Putamen (tissue), 1 donor: ENCODE measurements at regions not wholly inside any gene's neighbourhood (a gene's known extent, or its start where the extent isn't known, plus 50 kb on each side); places are given as distances from the start of the nearest gene placed in this dataset.
"Not testable (repeated sequence)": the region's sequence is repeated elsewhere in the genome, so short reads cannot be mapped to it uniquely, and the experiment has no call there.

Experiments used
- DNase-seq: peaks from one replicate; pipeline ENCODE4 v3.0.0-alpha.2; 2016; ENCODE audit warnings: low spot score

- DNase-seq, result no peak
Measured at GRCh38 chr9:30536494-30536893, 1847.9 kb upstream of the ACO1 start.

GRCh38 chr9:30539696-30540095 lies 1844.7 kb upstream of the ACO1 start:
- DNase-seq, result not testable (repeated sequence)

- DNase-seq, result peak; percentile 61
Measured at GRCh38 chr9:30574355-30575151, 1809.9 kb upstream of the ACO1 start.

- DNase-seq, result no peak
Measured at GRCh38 chr9:30575218-30575617, 1809.2 kb upstream of the ACO1 start.

GRCh38 chr9:30575691-30576090 lies 1808.8 kb upstream of the ACO1 start:
- DNase-seq, result no peak

GRCh38 chr9:30579810-30580209 lies 1804.6 kb upstream of the ACO1 start:
- DNase-seq, result no peak

GRCh38 chr9:30582240-30582639 lies 1802.2 kb upstream of the ACO1 start:
- no peak for DNase-seq

GRCh38 chr9:30584559-30584958 lies 1799.9 kb upstream of the ACO1 start:
- DNase-seq, result no peak

- DNase-seq, result no peak
Measured at GRCh38 chr9:30591461-30591860, 1793.0 kb upstream of the ACO1 start.

GRCh38 chr9:30597608-30598007 lies 1786.8 kb upstream of the ACO1 start:
- no peak for DNase-seq

- no peak for DNase-seq
Measured at GRCh38 chr9:30605936-30606335, 1778.5 kb upstream of the ACO1 start.

GRCh38 chr9:30609713-30610112 lies 1774.7 kb upstream of the ACO1 start:
- no peak for DNase-seq

- not testable (repeated sequence) for DNase-seq
Measured at GRCh38 chr9:30616782-30617181, 1767.7 kb upstream of the ACO1 start.

- no peak for DNase-seq
Measured at GRCh38 chr9:30622561-30622960, 1761.9 kb upstream of the ACO1 start.

- DNase-seq, result no peak
Measured at GRCh38 chr9:30628915-30629567, 1755.4 kb upstream of the ACO1 start.

GRCh38 chr9:30630459-30630858 lies 1754.0 kb upstream of the ACO1 start:
- no peak for DNase-seq

- not testable (repeated sequence) for DNase-seq
Measured at GRCh38 chr9:30646639-30647038, 1737.8 kb upstream of the ACO1 start.

- no peak for DNase-seq
Measured at GRCh38 chr9:30661925-30662324, 1722.5 kb upstream of the ACO1 start.

- no peak for DNase-seq
Measured at GRCh38 chr9:30670805-30671562, 1713.5 kb upstream of the ACO1 start.

- no peak for DNase-seq
Measured at GRCh38 chr9:30673132-30673531, 1711.3 kb upstream of the ACO1 start.

- no peak for DNase-seq
Measured at GRCh38 chr9:30676651-30677050, 1707.8 kb upstream of the ACO1 start.

- no peak for DNase-seq
Measured at GRCh38 chr9:30677221-30677620, 1707.2 kb upstream of the ACO1 start.

- no peak for DNase-seq
Measured at GRCh38 chr9:30688801-30689200, 1695.6 kb upstream of the ACO1 start.
